Subcutaneous abdominal adipose tissue (tissue), 5 donors: ENCODE measurements at regions not wholly inside any gene's neighbourhood (a gene's known extent, or its start where the extent isn't known, plus 50 kb on each side); places are given as distances from the start of the nearest gene placed in this dataset.

Experiments
- H3K27ac ChIP-seq: one replicate; pipeline ENCODE4 v1.7.0; 2013; ENCODE audit warnings: low read depth, mild to moderate bottlenecking, inconsistent platforms, low read length, moderate library complexity
- H3K27me3 ChIP-seq, 5 donors: one replicate each; pipeline ENCODE4 v1.7.0; 2013; ENCODE audit warnings: low read length in 5 of 5, inconsistent platforms in 1 of 5; ENCODE audit not compliant: control insufficient read depth in 5 of 5, insufficient read depth in 4 of 5
- H3K36me3 ChIP-seq, 5 donors: one replicate each; pipeline ENCODE4 v1.7.0; 2013; ENCODE audit warnings: low read length in 5 of 5; ENCODE audit not compliant: control insufficient read depth in 5 of 5, insufficient read depth in 5 of 5
- H3K4me1 ChIP-seq, 5 donors: one replicate each; pipeline ENCODE4 v1.7.0; 2013; ENCODE audit warnings: low read length in 5 of 5, mild to moderate bottlenecking in 3 of 5, moderate library complexity in 1 of 5; ENCODE audit not compliant: control insufficient read depth in 5 of 5, insufficient read depth in 5 of 5
- H3K4me3 ChIP-seq, 5 donors: one replicate each; pipeline ENCODE4 v1.7.0; 2013; ENCODE audit warnings: low read length in 5 of 5, low read depth in 1 of 5
- H3K9ac ChIP-seq, 5 donors: one replicate each; pipeline ENCODE4 v1.7.0; 2013; ENCODE audit warnings: low read length in 5 of 5, mild to moderate bottlenecking in 4 of 5, moderate library complexity in 3 of 5
- H3K9me3 ChIP-seq, 5 donors: one replicate each; pipeline ENCODE4 v1.7.0; 2013; ENCODE audit warnings: low read length in 5 of 5; ENCODE audit not compliant: control insufficient read depth in 5 of 5
- donor health status: healthy.
- donor health status: healthy.
- donor health status: healthy.
- donor health status: healthy.
- donor health status: healthy.

GRCh38 chr3:44117736-44118135 lies 124.0 kb upstream of the TOPAZ1 start:
- Histone ChIP-seq H3K9me3 (no peaks in the 10 kb centered on the region), H3K9ac (no peak overlapping the region), H3K4me1 (peaks cover 0 to 3% (median 0%) of the 10 kb centered on the region in 5 donors), H3K4me3 (no peak overlapping the region), H3K27ac (no peak overlapping the region), H3K27me3 (peaks cover 0 to 10% (median 3%) of the 10 kb centered on the region in 5 donors), H3K36me3 (no peaks in the 10 kb centered on the region)

- Histone ChIP-seq H3K4me3 (no peak overlapping the region), H3K4me1 (peaks cover 0 to 2% (median 0%) of the 10 kb centered on the region in 5 donors), H3K27ac (no peak overlapping the region), H3K9ac (no peak overlapping the region), H3K9me3 (no peaks in the 10 kb centered on the region), H3K27me3 (peaks cover 0 to 5% (median 3%) of the 10 kb centered on the region in 5 donors), H3K36me3 (no peaks in the 10 kb centered on the region)
Observed at GRCh38 chr3:44120721-44121582, 120.7 kb upstream of the TOPAZ1 start.

- Histone ChIP-seq H3K9ac (no peak overlapping the region), H3K4me3 (no peak overlapping the region), H3K36me3 (no peaks in the 10 kb centered on the region), H3K27me3 (peaks cover 0 to under 1% (median 0%) of the 10 kb centered on the region in 5 donors), H3K4me1 (no peaks in the 10 kb centered on the region), H3K9me3 (no peaks in the 10 kb centered on the region), H3K27ac (no peak overlapping the region)
Observed at GRCh38 chr3:44125246-44125645, 116.4 kb upstream of the TOPAZ1 start.

DNA sequence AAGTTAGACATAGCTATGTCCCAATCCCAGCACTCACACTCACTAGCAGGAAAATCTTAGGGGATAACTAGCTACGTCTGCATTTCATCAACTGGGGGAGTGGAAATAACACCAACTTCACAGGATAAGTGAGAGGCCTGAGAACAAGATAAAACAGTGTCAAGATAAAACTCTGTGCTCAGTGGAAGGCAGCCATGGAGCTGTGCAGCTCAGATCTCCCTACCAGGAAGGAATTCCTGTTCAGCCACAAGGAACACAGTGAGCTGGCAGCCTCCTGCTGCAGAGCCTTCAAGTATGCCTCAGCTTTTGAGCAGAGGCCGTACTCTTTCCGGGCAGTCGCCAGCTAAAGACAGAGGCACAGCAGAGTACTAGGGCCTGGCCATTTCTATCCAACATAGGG lies 115.8 kb upstream of the TOPAZ1 start:
- Histone ChIP-seq H3K36me3 (no peaks in the 10 kb centered on the region), H3K4me3 (no peak overlapping the region), H3K9me3 (no peaks in the 10 kb centered on the region), H3K27ac (no peak overlapping the region), H3K27me3 (peaks cover 0 to 4% (median 0%) of the 10 kb centered on the region in 5 donors), H3K9ac (no peak overlapping the region), H3K4me1 (no peaks in the 10 kb centered on the region)

- H3K4me1 ChIP-seq: no peaks in the 10 kb centered on the region
- no peaks in the 10 kb centered on the region for H3K9me3 ChIP-seq
- no peak overlapping the region for H3K27ac ChIP-seq
- H3K36me3 ChIP-seq: no peaks in the 10 kb centered on the region
- H3K27me3 ChIP-seq: peaks cover 0 to 4% (median 3%) of the 10 kb centered on the region in 5 donors
- H3K4me3 ChIP-seq: no peak overlapping the region
- no peak overlapping the region for H3K9ac ChIP-seq
Observed at GRCh38 chr3:44128057-44128775, 113.5 kb upstream of the TOPAZ1 start.

DNA sequence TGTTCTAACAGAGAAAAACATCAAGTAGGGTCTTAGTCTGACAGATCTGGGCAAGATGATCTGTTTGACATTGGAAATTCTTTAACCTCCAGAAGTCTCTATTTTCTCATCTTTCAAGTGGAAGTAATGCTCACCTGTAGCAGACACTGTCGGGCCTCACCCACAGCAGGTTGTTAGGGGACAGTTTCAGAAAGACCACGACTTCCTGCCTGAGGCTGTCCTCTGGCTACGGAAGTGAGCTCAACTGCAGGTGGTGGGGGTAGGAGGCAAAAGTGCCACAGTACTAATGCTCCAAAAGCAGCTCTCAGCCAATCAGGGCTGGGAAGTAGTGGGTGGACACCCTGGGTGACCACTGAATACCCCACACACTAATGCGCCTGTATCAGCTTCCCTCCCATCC lies 111.4 kb upstream of the TOPAZ1 start:
- Histone ChIP-seq H3K4me1 (no peaks in the 10 kb centered on the region), H3K27ac (no peak overlapping the region), H3K4me3 (no peak overlapping the region), H3K36me3 (no peaks in the 10 kb centered on the region), H3K9me3 (no peaks in the 10 kb centered on the region), H3K27me3 (peaks cover 0 to 4% (median 3%) of the 10 kb centered on the region in 5 donors), H3K9ac (no peak overlapping the region)

DNA sequence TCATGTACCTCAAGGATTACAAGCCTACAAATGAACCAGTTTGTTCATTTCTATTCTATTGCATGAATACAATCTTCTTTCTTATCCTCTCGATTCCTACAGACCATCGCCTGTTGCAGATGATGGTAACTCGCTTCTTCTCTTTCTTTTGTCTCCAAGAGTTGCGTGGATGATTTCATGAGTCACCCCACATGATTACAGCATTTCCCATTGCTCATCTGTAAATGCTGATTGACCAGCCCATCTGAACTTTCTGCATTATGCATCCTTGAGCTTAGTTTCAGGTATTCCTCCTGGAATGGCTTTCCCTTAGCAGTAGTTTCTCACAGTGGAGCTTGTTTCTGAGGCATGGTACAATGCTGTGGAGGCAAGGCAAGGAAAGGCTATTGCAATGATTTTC lies 109.6 kb upstream of the TOPAZ1 start:
- no peak overlapping the region for H3K27ac ChIP-seq
- no peak overlapping the region for H3K4me3 ChIP-seq
- H3K36me3 ChIP-seq: no peaks in the 10 kb centered on the region
- no peak overlapping the region for H3K9ac ChIP-seq
- H3K27me3 ChIP-seq: peaks cover 0 to 4% (median 4%) of the 10 kb centered on the region in 5 donors
- peaks cover 0 to 7% (median 0%) of the 10 kb centered on the region in 5 donors for H3K9me3 ChIP-seq
- H3K4me1 ChIP-seq: no peaks in the 10 kb centered on the region

GRCh38 chr3:44132593-44132992 lies 109.1 kb upstream of the TOPAZ1 start:
- no peak overlapping the region for H3K4me3 ChIP-seq
- peaks cover 0 to 4% (median 4%) of the 10 kb centered on the region in 5 donors for H3K27me3 ChIP-seq
- no peaks in the 10 kb centered on the region for H3K36me3 ChIP-seq
- H3K27ac ChIP-seq: no peak overlapping the region
- H3K4me1 ChIP-seq: no peaks in the 10 kb centered on the region
- no peak overlapping the region for H3K9ac ChIP-seq
- peaks cover 0 to 7% (median 0%) of the 10 kb centered on the region in 5 donors for H3K9me3 ChIP-seq

DNA sequence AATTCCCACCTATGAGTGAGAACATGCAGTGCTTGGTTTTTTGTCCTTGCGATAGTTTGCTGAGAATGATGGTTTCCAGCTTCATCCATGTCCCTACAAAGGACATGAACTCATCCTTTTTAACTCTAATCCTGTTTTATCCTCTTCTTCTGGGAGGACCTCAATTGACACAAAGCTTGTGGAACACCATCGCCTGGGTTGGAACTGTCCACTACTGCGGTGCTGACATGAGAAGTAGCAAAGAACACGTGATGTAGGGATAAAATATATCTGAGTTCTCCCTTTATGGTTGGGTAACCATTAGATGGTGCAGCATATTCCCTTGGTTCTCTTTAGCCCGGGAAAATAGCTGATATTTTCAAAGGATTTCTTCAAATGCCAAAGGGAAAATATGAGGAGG lies 105.3 kb upstream of the TOPAZ1 start:
- Histone ChIP-seq H3K27me3 (peaks cover 0 to 4% (median 0%) of the 10 kb centered on the region in 5 donors), H3K9me3 (peaks cover 0 to 7% (median 0%) of the 10 kb centered on the region in 5 donors), H3K27ac (no peak overlapping the region)

DNA sequence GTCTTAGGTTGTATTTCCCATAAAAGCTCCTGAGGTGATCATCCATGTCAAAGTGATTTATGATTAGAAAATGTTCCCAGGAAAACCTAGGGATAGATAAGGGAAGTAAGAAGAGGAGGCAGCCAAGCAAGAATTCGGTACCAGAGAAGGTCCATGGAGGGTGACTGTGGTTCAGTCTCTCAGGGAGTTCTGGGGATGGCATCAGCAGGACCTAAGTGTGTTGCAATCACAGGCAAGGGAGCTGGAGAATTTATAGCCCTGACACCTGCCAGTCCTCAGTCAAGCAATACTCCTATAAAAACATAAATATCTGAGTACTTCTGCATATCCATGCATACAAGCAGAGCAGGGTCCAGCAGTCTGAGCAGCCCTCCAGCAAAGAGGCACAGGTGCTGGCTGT lies 95.6 kb upstream of the TOPAZ1 start:
- Histone ChIP-seq H3K9ac (no peak overlapping the region), H3K9me3 (no peaks in the 10 kb centered on the region), H3K4me1 (no peaks in the 10 kb centered on the region), H3K27ac (no peak overlapping the region), H3K36me3 (no peaks in the 10 kb centered on the region), H3K4me3 (no peak overlapping the region), H3K27me3 (peaks cover 0 to 7% (median 0%) of the 10 kb centered on the region in 5 donors)

More for the DNA sequence above, 105.3 kb upstream of the TOPAZ1 start:
- Histone ChIP-seq H3K4me3 (no peak overlapping the region), H3K36me3 (no peaks in the 10 kb centered on the region), H3K9ac (no peak overlapping the region), H3K4me1 (no peaks in the 10 kb centered on the region)
